Thyroid gland (tissue), 4 donors: ENCODE measurements at regions not wholly inside any gene's neighbourhood (a gene's known extent, or its start where the extent isn't known, plus 50 kb on each side); places are given as distances from the start of the nearest gene placed in this dataset.

Experiments used
- CTCF ChIP-seq, 6 experiments: fragments of 200-600 bp in 3 of 6; fragments of 450-650 bp in 3 of 6; sonication (generic) in 3 of 6; IDR thresholded peaks; one replicate each; pipeline ENCODE4 v1.5.1; 2016 to 2019; ENCODE audit warnings: antibody characterized with exemption in 6 of 6, mild to moderate bottlenecking in 2 of 6, inconsistent platforms in 1 of 6, moderate library complexity in 1 of 6
- POLR2A ChIP-seq, 2 donors: fragments of 450-650 bp; IDR thresholded peaks; one replicate each; pipeline ENCODE4 v1.6.1; 2017; ENCODE audit warnings: antibody characterized with exemption in 2 of 2, mild to moderate bottlenecking in 2 of 2, moderate library complexity in 1 of 2

- no peak for TF ChIP-seq CTCF (IDR thresholded peaks at IDR 0.05)
- no peak for TF ChIP-seq POLR2A (IDR thresholded peaks at IDR 0.05)
These were observed 204.6 kb downstream of the RND3 start for GRCh38 chr2:150282771-150283371.
